ENCODE measurements at regions not wholly inside any gene's neighbourhood (a gene's known extent, or its start where the extent isn't known, plus 50 kb on each side); places are given as distances from the start of the nearest gene placed in this dataset.
"Not testable (repeated sequence)": the region's sequence is repeated elsewhere in the genome, so short reads cannot be mapped to it uniquely, and the experiment has no call there.

DNA sequence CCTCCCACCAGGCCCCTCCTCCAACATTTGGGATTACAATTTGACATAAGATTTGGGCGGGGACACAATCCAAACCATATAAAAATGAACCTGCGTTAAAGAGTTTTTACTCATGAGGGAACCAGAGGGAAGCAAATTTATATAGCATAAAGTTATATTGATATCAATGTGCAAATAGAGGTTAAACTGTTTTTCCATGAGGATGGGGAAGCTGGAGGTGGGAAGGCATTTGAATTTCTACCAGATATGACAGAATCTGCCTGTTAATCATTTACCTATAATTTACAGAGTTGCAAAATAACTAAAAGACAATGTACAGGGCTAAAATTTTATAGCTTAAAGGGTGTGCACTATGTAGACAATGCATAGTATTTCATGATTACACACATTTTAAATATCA, 322.0 kb upstream of the FKBP1C start:
- ChIA-PET POLR2A (no interaction called here), CTCF (no interaction called here)

DNA sequence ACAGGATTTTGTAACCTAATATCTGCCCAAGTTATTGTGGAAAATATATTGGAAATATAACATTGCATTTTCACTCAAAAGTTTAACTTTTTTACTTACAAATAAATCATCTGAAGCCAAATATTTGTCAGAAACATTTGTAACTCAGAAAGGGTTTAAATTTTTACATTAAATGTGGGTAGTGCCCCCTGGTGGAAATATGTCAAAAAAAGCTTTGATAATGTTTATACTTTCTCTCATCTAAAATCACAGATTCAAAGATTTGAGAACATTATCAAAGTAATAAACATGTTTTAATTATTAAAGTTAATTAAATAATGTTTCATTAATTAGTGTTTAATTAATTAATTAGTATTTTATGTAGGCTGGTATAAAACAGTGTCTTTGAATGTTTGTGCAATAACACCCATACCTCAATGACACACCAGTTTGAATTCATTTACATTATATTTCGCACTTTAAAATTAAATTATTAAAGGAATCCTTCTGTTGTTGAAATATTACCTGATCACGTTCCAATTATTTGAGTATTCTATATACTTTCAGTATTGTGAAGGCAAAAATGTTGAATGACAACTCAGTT, 320.1 kb upstream of the FKBP1C start:
- ChIA-PET POLR2A (no interaction called here), CTCF (no interaction called here)

DNA sequence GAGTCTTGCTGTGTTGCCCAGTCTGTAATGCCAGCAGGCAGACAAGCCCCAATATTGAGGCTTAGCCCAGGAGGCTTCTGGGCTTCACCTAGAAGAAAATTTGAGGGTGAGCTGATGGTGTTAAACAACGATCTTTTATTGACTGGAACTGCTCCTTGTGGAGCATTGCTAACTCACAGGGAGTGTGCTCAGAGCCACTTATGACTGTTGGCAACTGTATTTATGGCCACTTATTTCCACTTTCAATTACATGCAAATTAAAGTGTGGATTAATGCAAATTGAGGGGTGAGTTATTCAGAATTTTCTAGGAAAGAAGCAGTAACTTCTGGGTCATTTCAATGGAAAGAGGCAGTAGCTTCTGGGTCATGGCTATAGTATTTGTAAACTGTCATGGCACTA, 317.2 kb upstream of the FKBP1C start:
- CTCF ChIA-PET, result no interaction called here
- POLR2A ChIA-PET, result no interaction called here

DNA sequence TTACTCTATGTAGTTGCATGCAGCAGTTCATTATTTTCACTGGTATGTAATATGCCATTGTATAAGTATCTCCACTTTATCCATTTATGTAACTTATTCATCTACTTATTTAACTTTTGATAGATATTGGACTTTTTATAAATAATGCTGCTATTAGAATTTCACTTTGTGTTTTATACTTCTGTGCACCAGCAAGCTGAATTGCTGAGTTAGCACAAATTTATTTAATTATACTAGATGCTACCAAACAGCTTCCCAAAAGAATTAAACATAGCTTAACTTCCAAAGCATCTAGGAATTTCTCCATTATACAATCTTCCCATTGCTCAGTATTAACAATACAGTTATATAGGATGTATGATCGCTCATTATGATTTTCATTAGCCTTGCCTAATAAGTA, 308.0 kb upstream of the FKBP1C start:
- POLR2A ChIA-PET, result no interaction called here
- CTCF ChIA-PET, result no interaction called here

DNA sequence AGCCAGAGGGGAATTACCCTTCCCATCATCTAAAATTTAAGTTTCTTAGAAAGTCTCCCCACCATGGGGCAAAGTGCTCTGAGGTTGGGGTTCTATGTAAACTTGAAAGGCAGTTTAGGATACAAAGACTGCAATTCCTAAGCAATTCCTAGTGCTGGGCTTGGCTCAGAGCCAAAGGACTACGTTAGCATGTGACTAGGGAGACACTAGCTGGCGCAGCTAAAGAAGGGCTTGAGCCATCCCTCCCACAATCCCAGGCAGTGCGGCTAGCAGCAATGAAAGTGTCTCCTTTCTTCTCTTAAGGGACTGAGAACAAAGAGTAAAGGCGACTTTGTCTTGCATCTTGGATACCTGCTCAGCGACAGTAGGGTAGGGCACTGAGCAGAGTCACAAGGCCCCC, 306.6 kb upstream of the FKBP1C start:
- ChIA-PET POLR2A (no interaction called here), CTCF (no interaction called here)

DNA sequence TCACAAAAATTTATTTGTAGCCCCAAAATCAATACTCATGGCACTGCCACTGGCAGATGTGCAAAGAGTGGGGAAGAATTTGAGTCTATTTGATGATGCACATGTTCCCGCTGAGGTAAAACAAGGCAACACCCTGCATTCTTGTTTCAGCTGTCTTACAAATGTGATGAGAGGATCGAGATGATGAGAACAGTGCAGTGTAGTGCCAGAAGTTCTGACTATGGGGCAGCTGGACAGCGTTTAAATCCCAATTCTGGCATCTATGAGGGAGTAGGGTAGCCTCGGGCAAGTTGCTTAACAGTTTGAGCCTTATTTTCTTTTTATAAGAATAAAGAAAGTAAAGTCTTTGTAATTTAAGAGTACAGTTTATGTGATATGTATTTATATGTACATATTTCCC, 296.7 kb upstream of the FKBP1C start:
- CTCF ChIA-PET, result no interaction called here

DNA sequence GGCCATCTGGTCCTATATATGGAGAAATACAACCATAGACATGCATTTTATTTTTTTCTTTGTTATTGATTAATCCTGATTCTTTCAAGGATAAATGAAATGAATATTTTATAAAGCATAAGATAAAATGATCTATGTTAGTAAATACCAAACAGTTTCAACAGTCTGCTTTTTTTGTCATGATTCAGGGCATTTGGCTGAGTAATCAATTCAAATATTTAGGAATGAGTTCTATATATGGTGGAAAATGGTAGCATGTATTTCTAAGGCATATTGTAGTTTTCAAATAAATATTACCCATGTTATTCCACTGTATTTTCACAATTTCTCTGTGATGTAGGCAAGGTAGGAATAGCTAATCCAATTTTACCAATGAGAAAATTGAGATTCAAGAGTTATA, 287.5 kb upstream of the FKBP1C start:
- POLR2A ChIA-PET, result no interaction called here
- CTCF ChIA-PET, result no interaction called here

More for the DNA sequence above, 296.7 kb upstream of the FKBP1C start:
- POLR2A ChIA-PET, result no interaction called here

DNA sequence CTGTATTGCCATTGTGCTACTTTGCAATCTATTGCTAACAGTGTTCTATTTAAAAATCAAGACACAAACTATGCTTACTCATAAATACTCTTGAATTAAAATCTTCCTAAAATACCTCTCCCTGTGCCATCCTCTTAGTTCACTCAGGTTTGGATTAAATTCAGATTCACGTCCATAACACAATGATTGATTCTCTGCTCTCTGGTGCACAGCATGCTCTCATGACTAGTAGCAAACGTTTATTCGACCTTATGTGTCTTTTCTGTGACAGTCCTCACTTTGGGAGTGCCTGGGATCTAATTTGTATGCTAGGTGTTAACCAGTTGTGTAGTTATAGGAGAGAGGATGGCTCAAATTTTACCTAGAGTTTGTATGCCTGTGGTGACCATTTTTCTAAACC, 270.4 kb upstream of the FKBP1C start:
- ChIA-PET CTCF (no interaction called here), POLR2A (no interaction called here)

DNA sequence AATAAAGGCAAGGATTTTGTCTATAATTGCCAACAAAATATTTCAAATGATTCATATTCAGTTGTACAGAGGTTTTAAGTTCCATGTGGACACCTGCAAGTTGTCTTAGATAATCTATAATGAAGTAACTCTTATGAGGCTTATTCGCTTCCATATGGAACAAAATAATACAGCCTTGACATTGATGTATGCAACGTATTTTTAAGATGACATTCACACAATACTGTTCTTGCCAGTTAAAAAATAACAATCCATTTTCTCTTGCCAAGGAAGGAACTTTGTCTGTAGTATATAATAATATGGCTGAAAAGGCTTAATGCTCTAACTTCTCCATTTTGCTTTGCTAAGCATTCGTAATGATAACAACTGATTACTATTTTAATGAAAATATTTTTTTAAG, 269.3 kb upstream of the FKBP1C start:
- CTCF ChIA-PET, result no interaction called here
- POLR2A ChIA-PET, result no interaction called here

DNA sequence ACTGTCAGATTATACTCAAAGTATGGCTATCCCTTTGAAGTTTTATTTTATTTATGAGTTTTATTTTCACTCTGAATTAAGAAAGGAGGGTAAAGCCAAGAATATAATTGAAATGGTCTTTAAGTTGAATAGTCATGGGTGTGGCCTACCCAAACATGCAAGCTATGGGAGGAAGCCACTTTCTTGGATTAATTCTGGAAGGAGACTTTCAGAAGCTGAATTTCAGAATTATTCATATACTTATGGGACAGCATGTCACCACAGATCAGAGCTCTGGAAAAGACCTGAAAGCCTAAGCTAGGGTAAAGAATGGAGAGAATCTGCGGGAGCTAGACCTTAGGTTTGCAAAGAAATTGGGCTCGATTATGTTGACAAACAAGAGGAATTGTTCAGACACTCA, 242.4 kb upstream of the FKBP1C start:
- CTCF ChIA-PET, result no interaction called here
- POLR2A ChIA-PET, result no interaction called here

DNA sequence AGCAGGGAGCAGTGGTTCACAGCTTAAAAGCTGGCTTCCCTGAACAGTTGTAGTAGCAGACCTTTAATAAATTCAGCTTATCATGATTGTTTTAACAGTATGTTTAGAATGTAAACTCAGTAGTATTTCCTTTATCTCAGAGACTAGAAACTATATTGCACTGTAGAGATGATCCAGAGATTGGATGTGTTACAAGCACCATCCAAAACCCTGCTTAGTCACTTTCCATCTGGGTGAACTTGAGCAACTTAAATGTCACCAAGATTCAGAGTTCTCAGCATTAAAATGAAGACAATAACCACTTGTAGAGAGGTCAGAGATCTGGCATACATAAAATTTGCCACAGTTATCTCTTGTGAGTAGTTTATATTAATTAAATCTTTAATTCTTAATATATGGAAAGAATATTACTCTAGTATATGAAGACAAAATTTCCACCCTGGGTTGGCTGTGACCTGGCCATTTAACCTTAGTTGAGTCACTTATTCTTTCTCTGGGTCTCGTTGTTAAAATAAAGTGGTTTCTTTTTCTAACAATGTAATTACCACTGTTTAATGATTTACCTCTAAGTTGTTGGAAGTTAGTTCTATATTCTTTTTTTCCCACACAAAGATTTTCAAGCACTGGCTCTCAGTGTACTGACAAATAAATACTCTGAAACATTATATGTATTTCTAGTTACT, 239.2 kb upstream of the FKBP1C start:
- POLR2A ChIA-PET, result no interaction called here
- CTCF ChIA-PET, result no interaction called here

DNA sequence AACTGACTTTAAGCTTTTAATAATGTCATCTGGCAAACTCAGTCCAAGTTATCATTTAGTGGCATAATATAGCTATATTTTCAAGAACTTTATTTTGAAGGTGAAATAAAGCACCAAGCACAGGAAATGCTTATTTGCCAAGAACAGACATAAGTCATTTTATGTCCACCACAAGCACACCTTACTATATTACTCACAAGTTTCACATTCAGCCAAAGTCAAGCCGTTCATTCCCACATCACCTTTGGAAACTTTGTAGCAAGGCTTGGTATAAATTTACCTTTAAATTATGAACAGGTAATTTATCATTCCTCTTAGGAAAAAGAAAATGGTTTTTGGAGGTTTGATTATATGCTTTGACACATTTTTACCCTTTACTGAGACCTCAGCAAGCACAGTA, 236.8 kb upstream of the FKBP1C start:
- ChIA-PET CTCF (no interaction called here), POLR2A (no interaction called here)

DNA sequence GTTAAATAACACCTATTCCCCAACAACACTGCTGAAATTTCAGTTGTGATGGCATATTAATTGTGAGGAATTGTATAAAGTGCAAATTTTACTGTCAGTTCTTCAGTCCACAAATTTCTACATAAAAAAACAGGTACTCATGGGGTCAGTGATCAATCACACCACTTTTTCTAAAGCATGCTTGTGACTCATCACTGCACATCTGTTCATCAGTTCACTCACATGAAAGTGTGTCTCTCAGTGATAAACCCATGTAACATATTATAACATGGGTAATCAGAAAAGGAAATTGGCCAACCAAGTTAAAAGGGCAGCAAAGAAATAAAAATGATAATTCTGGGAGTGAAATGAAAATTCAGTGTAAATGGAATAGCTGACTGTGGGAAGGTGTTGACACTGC, 234.7 kb upstream of the FKBP1C start:
- CTCF ChIA-PET, result no interaction called here
- POLR2A ChIA-PET, result no interaction called here

DNA sequence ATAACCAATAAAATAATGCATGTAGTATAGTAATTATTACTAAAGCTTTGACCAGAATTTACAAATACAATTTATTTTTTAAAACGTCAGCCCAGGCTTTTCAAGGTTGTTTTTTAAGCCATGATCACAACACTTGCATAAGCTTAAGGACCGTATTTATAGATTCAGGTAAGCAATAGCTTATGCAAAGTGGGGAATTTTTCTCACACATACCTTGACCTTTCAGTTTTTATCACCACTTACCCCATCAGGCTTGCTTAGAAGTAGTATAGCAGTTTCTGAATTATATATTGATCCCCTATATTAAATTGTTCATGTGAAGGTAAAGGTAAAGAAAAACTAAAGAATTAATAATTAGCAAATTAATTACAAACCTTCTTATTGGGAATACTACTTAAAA, 232.3 kb upstream of the FKBP1C start:
- ChIA-PET CTCF (no interaction called here), POLR2A (no interaction called here)

DNA sequence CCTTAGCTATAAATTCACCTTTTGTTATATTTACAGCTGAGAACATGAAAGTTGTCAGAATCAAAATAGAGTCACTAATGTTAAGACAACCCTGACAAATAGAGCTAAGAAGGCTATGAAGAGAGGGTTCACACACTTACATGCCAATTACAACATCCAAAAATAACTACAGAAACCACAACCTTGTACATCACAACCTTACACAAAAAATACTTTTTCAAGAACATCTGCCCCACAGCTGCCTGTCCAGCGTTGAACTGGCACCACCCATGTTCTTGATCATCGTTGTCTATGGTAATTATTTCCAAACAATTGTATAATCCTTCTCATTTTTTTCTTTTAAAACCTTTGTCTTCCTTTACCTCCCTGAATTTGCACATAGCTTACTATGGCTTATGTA, 231.2 kb upstream of the FKBP1C start:
- POLR2A ChIA-PET, result no interaction called here

DNA sequence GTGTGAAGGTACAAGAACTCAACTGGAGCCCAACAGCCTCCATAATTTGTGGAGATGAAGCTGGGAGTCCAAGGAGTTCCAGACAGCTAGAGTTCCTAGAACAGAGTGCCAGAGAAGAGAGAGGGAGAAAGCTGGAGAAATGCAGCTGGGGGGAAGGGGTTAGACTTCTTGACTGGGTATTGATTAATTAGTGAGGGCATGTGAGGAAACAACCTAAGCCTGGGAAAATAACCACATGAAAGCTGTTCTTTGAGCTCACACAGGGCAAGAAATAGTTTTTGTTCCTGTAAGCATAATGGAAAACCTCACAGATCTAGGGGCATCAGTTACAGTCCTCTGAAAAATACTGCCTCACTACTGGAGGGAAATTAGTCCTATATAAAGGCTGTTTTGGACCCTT, 230.5 kb upstream of the FKBP1C start:
- POLR2A ChIA-PET, result no interaction called here
- CTCF ChIA-PET, result interaction anchor here (1.4 kb wide), 1 partner anchor 12 kb away, joined by 3 read pairs; no protein-coding TSS in a partner anchor

More for the DNA sequence above, 231.2 kb upstream of the FKBP1C start:
- CTCF ChIA-PET, result interaction anchor here (1.4 kb wide), 1 partner anchor 12 kb away, joined by 3 read pairs; no protein-coding TSS in a partner anchor

DNA sequence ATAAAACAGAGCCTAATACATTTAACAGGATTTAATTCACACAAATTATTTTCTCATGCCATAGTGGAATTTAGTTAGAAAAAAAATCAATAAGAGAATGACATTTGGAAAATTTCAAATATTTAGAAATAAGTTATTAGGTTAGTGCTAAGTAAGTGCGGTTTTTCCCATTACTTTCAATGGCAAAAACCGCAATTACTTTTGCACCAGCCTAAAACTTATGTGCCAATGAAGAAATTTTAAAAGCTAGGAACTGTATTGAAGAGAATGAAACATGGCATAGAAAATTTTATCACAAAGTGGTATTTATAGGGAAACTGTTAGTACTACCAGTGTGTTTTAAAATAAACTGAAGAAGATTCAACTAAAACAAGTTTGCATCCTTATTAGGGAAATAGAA, 228.3 kb upstream of the FKBP1C start:
- POLR2A ChIA-PET, result no interaction called here

DNA sequence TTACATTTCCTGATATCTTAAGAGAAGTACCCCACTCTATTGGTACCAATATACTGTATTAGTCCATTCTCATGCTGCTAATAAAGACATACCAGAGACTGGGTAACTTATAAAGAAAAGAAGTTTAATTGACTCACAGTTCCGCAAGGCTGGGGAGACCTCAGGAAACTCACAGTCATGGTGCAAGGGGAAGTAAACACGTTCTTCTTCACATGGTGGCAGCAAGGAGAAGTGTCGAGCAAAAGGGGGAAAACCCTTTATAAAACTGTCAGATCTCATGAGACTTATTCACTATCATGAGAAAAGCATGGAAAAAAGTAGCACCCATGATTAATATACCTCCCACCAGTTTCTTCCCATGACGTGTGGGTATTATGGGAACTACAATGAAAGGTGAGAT, 219.6 kb upstream of the FKBP1C start:
- POLR2A ChIA-PET, result not testable (repeated sequence)
- CTCF ChIA-PET, result interaction anchor here (1.3 kb wide), 1 partner anchor 11 kb away, joined by 3 read pairs; no protein-coding TSS in a partner anchor

More for the DNA sequence above, 228.3 kb upstream of the FKBP1C start:
- CTCF ChIA-PET, result no interaction called here

DNA sequence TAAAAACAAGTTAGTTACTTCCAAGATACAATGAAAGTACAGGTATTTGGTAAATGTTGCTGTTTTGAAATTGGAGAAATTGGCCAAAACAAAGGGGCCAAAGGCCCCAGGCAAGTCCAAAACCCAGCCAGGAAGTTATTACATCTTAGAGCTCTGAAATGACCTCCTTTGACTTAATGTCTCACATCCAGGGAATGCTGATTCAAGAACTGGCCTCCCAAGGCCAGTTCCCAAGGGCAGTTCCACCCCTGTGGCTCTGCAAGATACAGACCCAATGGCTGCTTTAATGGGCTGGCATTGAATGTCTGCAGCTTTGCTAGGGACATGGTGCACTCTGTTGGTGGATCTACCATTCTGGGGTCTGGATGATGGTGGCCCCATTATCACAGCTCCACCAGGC, 217.3 kb upstream of the FKBP1C start:
- CTCF ChIA-PET, result no interaction called here
- POLR2A ChIA-PET, result no interaction called here

DNA sequence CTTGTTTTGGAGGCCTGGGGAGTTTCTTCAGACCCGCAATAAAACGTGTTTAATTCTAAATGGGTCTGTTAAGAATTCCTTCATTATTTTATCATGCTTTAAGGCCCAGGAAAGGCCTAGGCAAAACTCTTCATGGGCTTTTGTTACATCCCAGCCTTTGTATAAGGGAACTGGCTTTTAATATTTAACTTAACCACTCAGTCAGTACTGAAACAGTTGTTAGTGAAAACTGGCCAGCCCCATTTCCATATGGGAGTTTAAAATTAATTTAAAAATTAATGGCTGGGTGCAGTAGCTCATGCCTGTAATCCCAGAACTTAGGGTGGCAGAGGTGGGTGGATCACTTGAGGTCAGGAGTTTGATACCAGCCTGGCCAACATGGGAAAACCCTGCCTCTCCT, 213.2 kb upstream of the FKBP1C start:
- CTCF ChIA-PET, result no interaction called here

DNA sequence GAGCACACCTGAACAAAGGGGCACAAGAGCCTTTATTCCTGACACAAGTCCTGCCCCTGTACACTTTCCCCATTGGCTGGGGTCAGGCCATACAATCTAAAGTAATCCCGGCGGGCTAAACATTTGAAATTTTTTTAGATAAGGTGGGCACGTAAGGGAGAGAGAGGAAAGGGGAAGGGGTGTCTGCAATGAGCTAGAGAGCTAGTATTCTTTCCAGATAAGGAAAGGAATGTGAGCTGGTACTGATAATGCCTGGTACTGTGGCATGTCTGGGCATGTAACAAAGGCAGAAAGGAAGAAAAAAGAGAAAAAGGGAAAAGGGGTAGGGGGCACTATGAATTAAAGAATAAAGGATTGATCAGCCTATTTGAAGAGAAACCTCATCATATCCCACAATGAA, 212.0 kb upstream of the FKBP1C start:
- POLR2A ChIA-PET, CTCF ChIA-PET: not testable (repeated sequence)

More for the DNA sequence above, 213.2 kb upstream of the FKBP1C start:
- POLR2A ChIA-PET, result no interaction called here

DNA sequence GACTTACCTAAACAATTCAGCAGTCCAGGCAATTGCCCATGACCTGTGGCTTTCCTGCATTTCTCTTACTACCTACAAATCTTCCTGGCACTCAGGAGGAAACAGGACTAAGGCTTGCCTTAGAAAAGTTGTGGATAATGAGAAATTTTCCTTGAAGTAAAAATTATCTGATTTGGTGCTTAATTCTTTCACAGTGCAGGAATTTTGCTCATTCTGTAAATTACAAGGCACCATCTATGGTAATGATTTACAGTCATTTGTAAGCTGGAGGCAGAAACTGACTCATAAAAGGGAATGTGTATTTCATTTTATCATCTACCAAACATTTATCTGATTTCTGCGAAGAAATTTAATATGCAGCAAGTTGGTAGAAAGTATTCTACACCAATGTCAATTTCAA, 211.5 kb upstream of the FKBP1C start:
- ChIA-PET POLR2A (no interaction called here), CTCF (no interaction called here)
